DND-41 (cell line): ENCODE measurements at regions not wholly inside any gene's neighbourhood (a gene's known extent, or its start where the extent isn't known, plus 50 kb on each side); places are given as distances from the start of the nearest gene placed in this dataset.

ENCODE experiments used
- ATAC-seq: fragments of 200-7000 bp; cut with Tn5 transposase; 3 replicates; pipeline ENCODE4 v1.9.1; 2021; ENCODE audit warnings: low read depth; ENCODE audit not compliant: insufficient read depth
- DNase-seq: peaks from one replicate; pipeline ENCODE4 v3.0.0-alpha.2; 2020
- H2AFZ ChIP-seq: 2 replicates; pipeline ENCODE4 v1.6.0; 2012; ENCODE audit warnings: low read depth, low read length
- H3K27ac ChIP-seq: 2 replicates; pipeline ENCODE4 v1.5.1; 2012; ENCODE audit warnings: low read length, inconsistent platforms
- H3K27me3 ChIP-seq: fragments of 200-600 bp; sonication (generic); 2 replicates; pipeline ENCODE4 v1.6.0; 2012; ENCODE audit warnings: low read length, mild to moderate bottlenecking, inconsistent platforms; ENCODE audit not compliant: insufficient read depth, poor library complexity
- H3K36me3 ChIP-seq: 2 replicates; pipeline ENCODE4 v1.5.1; 2012; ENCODE audit warnings: low read length, inconsistent platforms; ENCODE audit not compliant: insufficient read depth
- H3K4me1 ChIP-seq: 2 replicates; pipeline ENCODE4 v1.5.1; 2012; ENCODE audit warnings: mild to moderate bottlenecking, low read length; ENCODE audit not compliant: insufficient read depth
- H3K4me2 ChIP-seq: 2 replicates; pipeline ENCODE4 v1.6.0; 2012; ENCODE audit warnings: mild to moderate bottlenecking, moderate library complexity, low read length, inconsistent platforms; ENCODE audit not compliant: insufficient read depth
- H3K4me3 ChIP-seq, 2 experiments: fragments of 200-600 bp in 1 of 2; shearing (Covaris generic) in 1 of 2; 2 replicates each; pipeline ENCODE4 v1.5.1; 2012 to 2016; ENCODE audit warnings: inconsistent platforms in 2 of 2, low read length in 2 of 2, mild to moderate bottlenecking in 2 of 2, low read depth in 1 of 2, moderate library complexity in 1 of 2
- H3K79me2 ChIP-seq: 2 replicates; pipeline ENCODE4 v1.6.0; 2012; ENCODE audit warnings: low read length, inconsistent platforms; ENCODE audit not compliant: insufficient read depth
- H3K9ac ChIP-seq: 2 replicates; pipeline ENCODE4 v1.6.0; 2012; ENCODE audit warnings: low read depth, mild to moderate bottlenecking, inconsistent platforms, low read length, moderate library complexity
- H3K9me3 ChIP-seq: 2 replicates; pipeline ENCODE4 v1.5.1; 2012; ENCODE audit warnings: low read length, moderate library complexity, mild to moderate bottlenecking, inconsistent platforms; ENCODE audit not compliant: insufficient read depth, severe bottlenecking
- H4K20me1 ChIP-seq: 2 replicates; pipeline ENCODE4 v1.6.0; 2012; ENCODE audit warnings: low read length; ENCODE audit not compliant: insufficient read depth
- EZH2 ChIP-seq: IDR thresholded peaks from 3 replicates; pipeline ENCODE4 v1.6.1; 2012; ENCODE audit warnings: borderline replicate concordance, low read depth, mild to moderate bottlenecking, moderate library complexity, low read length, inconsistent platforms; ENCODE audit not compliant: severe bottlenecking
- TF ChIP-seq, protein P1 (sequence below): IDR thresholded peaks from 2 replicates; pipeline ENCODE4 v1.5.1; 2012; ENCODE audit warnings: borderline replicate concordance, low read length, moderate library complexity, mild to moderate bottlenecking; ENCODE audit not compliant: poor library complexity, severe bottlenecking; ENCODE audit errors: extremely low read depth

DNA sequence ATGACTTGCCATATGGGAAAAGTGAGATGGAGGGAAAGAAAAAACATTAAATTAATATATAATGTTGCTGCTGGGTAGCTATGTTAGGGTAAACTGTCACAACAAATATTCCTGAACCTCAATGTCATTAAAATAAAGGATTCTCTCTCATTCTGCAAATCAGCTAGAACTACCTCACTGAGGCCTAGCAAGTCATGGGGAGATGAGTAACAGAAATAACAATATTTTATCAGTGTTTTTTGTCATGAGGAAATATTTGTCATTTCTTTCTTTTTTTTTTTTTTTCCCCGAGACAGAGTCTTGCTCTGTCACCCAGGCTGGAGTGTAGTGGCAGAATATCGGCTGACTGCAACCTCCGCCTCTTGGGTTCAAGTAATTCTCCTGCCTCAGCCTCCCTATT, 1282.3 kb upstream of the NRXN1 start:
- no peak for TF ChIP-seq EZH2
- TF ChIP-seq, protein P1, sequence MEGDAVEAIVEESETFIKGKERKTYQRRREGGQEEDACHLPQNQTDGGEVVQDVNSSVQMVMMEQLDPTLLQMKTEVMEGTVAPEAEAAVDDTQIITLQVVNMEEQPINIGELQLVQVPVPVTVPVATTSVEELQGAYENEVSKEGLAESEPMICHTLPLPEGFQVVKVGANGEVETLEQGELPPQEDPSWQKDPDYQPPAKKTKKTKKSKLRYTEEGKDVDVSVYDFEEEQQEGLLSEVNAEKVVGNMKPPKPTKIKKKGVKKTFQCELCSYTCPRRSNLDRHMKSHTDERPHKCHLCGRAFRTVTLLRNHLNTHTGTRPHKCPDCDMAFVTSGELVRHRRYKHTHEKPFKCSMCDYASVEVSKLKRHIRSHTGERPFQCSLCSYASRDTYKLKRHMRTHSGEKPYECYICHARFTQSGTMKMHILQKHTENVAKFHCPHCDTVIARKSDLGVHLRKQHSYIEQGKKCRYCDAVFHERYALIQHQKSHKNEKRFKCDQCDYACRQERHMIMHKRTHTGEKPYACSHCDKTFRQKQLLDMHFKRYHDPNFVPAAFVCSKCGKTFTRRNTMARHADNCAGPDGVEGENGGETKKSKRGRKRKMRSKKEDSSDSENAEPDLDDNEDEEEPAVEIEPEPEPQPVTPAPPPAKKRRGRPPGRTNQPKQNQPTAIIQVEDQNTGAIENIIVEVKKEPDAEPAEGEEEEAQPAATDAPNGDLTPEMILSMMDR, result no peak
- no peak overlapping the region for H3K9ac ChIP-seq

DNA sequence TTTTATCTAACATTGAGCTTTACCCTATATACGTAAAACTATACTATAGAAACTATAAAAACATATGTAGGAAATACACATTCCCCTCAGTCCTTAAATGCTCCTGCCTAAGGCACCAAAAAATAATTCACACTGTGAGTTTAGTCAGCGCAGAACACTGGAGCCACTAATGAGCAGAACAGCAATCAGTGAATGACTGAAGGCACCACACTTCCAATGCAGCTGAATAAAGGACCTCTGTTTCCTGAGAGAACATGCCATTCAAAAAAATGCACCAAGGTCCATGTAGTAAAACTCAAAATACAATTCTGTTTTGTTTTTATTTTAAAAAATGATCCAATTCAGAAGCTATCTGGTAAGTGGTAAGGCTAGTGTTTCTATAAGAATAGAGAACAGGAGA, 1280.6 kb upstream of the NRXN1 start:
- DNase-seq (no peak), ATAC-seq (no peak)
- no peaks in the 10 kb centered on the region for H4K20me1 ChIP-seq
- no peaks in the 10 kb centered on the region for H3K9me3 ChIP-seq
- H3K27me3 ChIP-seq, result no peaks in the 10 kb centered on the region
- no peak overlapping the region for H3K4me2 ChIP-seq
- H3K9ac ChIP-seq, result no peak overlapping the region
- TF ChIP-seq, protein P1, result no peak
- no peak for TF ChIP-seq EZH2
- no peak overlapping the region for H3K27ac ChIP-seq
- no peak overlapping the region for H3K4me3 ChIP-seq
- H3K4me1 ChIP-seq, result no peaks in the 10 kb centered on the region
- no peaks in the 10 kb centered on the region for H3K79me2 ChIP-seq
- H3K36me3 ChIP-seq, result no peaks in the 10 kb centered on the region
- no peak overlapping the region for H2AFZ ChIP-seq

More for the DNA sequence above, 1282.3 kb upstream of the NRXN1 start:
- no peak for ATAC-seq
- no peaks in the 10 kb centered on the region for H3K4me1 ChIP-seq
- no peak for DNase-seq
- no peaks in the 10 kb centered on the region for H4K20me1 ChIP-seq
- H3K79me2 ChIP-seq, result no peaks in the 10 kb centered on the region
- no peaks in the 10 kb centered on the region for H3K9me3 ChIP-seq
- no peaks in the 10 kb centered on the region for H3K36me3 ChIP-seq
- no peaks in the 10 kb centered on the region for H3K27me3 ChIP-seq
- no peak overlapping the region for H2AFZ ChIP-seq
- H3K4me3 ChIP-seq, result no peak overlapping the region
- no peak overlapping the region for H3K4me2 ChIP-seq
- no peak overlapping the region for H3K27ac ChIP-seq

DNA sequence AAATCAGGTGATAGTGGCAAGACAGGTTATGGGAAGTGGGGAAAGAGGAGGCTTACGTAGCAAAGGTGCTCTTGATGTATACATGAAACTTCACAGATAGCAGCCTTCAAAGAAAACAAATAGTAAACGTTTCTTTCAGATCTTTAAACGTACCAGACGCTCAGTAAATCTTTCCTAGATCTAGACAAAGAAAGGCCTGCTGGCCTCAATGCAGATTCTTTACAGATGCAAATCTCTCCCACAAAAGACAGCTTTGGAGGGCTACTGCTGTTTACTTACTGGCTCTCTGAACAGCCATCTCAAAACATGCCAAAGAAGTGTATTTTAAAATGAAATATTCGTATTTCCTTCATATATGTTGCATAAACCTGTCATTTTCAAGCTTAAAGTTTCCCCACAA, 1279.9 kb upstream of the NRXN1 start:
- Histone ChIP-seq H3K27me3 (no peaks in the 10 kb centered on the region), H3K4me2 (no peak overlapping the region), H3K79me2 (no peaks in the 10 kb centered on the region), H3K9me3 (no peaks in the 10 kb centered on the region), H3K27ac (no peak overlapping the region), H4K20me1 (no peaks in the 10 kb centered on the region), H2AFZ (no peak overlapping the region), H3K4me1 (no peaks in the 10 kb centered on the region), H3K36me3 (no peaks in the 10 kb centered on the region), H3K4me3 (no peak overlapping the region), H3K9ac (no peak overlapping the region)
- TF ChIP-seq, protein P1, result no peak
- TF ChIP-seq EZH2, result no peak
- DNase-seq, result no peak
- no peak for ATAC-seq

DNA sequence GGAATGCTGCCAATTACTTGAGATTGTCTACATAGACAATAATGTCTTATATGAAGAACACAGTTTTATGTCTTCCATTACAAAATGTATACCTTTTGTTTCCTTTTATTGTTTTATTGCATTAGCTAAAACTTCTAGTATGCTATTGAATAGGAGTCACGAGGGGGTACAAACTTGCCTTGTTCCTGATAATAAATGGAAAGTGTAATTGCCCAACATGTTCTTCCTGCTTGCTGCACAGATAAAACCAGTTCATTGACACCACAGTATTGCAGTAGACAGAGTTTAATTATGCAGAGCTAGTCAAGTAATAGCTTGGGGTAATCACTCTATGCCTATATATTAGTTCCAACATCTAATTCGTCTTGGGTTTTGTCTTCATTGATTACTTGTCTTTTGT, 1276.2 kb upstream of the NRXN1 start:
- H3K27ac ChIP-seq, result no peak overlapping the region
- H3K4me3 ChIP-seq, result no peak overlapping the region
- DNase-seq, result no peak
- H3K27me3 ChIP-seq, result no peaks in the 10 kb centered on the region
- no peaks in the 10 kb centered on the region for H3K36me3 ChIP-seq
- H2AFZ ChIP-seq, result no peak overlapping the region
- no peaks in the 10 kb centered on the region for H3K9me3 ChIP-seq
- H3K9ac ChIP-seq, result no peak overlapping the region
- TF ChIP-seq EZH2, result no peak
- ATAC-seq, result no peak
- H3K4me1 ChIP-seq, result no peaks in the 10 kb centered on the region
- no peak overlapping the region for H3K4me2 ChIP-seq
- no peaks in the 10 kb centered on the region for H3K79me2 ChIP-seq
- H4K20me1 ChIP-seq, result no peaks in the 10 kb centered on the region
